ENCODE measurements at regions not wholly inside any gene's neighbourhood (a gene's known extent, or its start where the extent isn't known, plus 50 kb on each side); places are given as distances from the start of the nearest gene placed in this dataset.

DNA sequence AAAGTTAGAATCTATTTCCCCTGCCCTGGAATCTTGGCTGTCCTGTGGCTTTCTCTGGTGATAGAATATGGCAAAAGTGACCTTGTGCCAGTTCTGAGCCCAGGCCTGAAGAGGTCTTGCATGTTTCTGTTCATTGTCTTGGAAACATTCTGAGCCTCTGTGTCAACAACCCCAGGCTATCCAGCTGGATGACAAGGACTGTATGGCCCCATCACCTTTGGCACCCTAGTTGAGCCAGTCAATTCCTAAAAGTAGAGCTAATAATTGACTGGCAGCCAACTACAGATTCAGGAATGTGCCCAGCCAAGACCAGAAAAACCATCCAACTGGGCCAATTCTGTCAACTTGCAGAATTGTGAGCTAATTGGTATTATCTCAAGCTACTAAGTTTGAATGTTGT lies 514.1 kb upstream of the LARGE1 start (continued):
- TF ChIP-seq ZKSCAN1 (IDR thresholded peaks at IDR 0.05; ENCODE audit: low read length) (no peak), SCMH1 (CRISPR knock-in tag; IDR thresholded peaks at IDR 0.05; ENCODE audit: borderline replicate concordance) (no peak), NR3C1 (CRISPR knock-in tag; IDR thresholded peaks at IDR 0.05) (no peak), SP140L (CRISPR knock-in tag; IDR thresholded peaks at IDR 0.05; ENCODE audit: borderline replicate concordance) (no peak), ZIK1 (CRISPR knock-in tag; IDR thresholded peaks at IDR 0.05; ENCODE audit: borderline replicate concordance, low read depth) (no peak), NCOA2 (CRISPR knock-in tag; IDR thresholded peaks at IDR 0.05) (no peak), IRX3 (CRISPR knock-in tag; IDR thresholded peaks at IDR 0.05; ENCODE audit: borderline replicate concordance, low read depth) (no peak)

- Histone ChIP-seq H2AFZ (ENCODE audit: low read length) (no peak overlapping the region), H3K9me3 (ENCODE audit: low read length) (no peaks in the 10 kb centered on the region), H3K27me3 (ENCODE audit: control insufficient read depth in 1 of 2, insufficient read depth in 2 of 2, low read length in 2 of 2) (peaks cover 0 to 4% of the 10 kb centered on the region in 2 experiments; a peak in 1 of 5 replicates), H3K9ac (ENCODE audit: insufficient read depth, low read depth, low read length) (no peak overlapping the region), H3K4me2 (ENCODE audit: low read depth, low read length) (no peak overlapping the region), H3K36me3 (replicated peaks in 1 of 2; ENCODE audit: control insufficient read depth in 1 of 2, insufficient read depth in 2 of 2, low read length in 2 of 2) (no peaks in the 10 kb centered on the region), H3K4me3 (replicated peaks in 1 of 3; ENCODE audit: insufficient read depth in 1 of 3, low read depth in 2 of 3, low read length in 3 of 3) (no peak overlapping the region), H3K4me1 (ENCODE audit: insufficient read depth, low read length) (no peaks in the 10 kb centered on the region), H3K27ac (ENCODE audit: extremely low read length, insufficient read depth, low read length) (no peak overlapping the region), H3K79me2 (ENCODE audit: insufficient read depth, low read length) (no peaks in the 10 kb centered on the region), H4K20me1 (ENCODE audit: insufficient read depth, low read length) (no peaks in the 10 kb centered on the region)
- TF ChIP-seq PAF1 (CRISPR knock-in tag; IDR thresholded peaks at IDR 0.05) (no peak), GMEB1 (CRISPR knock-in tag; IDR thresholded peaks at IDR 0.05; ENCODE audit: borderline replicate concordance) (no peak)
- TF ChIP-seq, protein P1, sequence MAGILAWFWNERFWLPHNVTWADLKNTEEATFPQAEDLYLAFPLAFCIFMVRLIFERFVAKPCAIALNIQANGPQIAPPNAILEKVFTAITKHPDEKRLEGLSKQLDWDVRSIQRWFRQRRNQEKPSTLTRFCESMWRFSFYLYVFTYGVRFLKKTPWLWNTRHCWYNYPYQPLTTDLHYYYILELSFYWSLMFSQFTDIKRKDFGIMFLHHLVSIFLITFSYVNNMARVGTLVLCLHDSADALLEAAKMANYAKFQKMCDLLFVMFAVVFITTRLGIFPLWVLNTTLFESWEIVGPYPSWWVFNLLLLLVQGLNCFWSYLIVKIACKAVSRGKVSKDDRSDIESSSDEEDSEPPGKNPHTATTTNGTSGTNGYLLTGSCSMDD (CRISPR knock-in tag; IDR thresholded peaks at IDR 0.05) = no peak
- intact Hi-C loops (cut with micrococcal nuclease; ENCODE audit: unreplicated experiment) = no loop called here
- in situ Hi-C loops (cut with HindIII; ENCODE audit: extremely low pct_ligation_motif_present, low pct_unique_long_range_greater_than_20kb) = no loop called here
- ChIA-PET POLR2A (no interaction called here), CTCF (ENCODE audit: low intra/inter-chr PET ratio, low total read pairs) (no interaction called here)
- no TSS peak for BruUV-seq (replicated peaks)
- no peak for DNase-seq (ENCODE audit: low spot score)
- no peak for ATAC-seq
- WGBS (ENCODE audit: low lambda C conversion rate) = 75% methylated on average over 1 of the region's 1 CpG
- no peak for FAIRE-seq
These were observed 516.9 kb upstream of the LARGE1 start for GRCh38 chr22:34437140-34437539.

All from HepG2 (cell line).